HG03064 (cell line): ENCODE measurements at regions not wholly inside any gene's neighbourhood (a gene's known extent, or its start where the extent isn't known, plus 50 kb on each side); places are given as distances from the start of the nearest gene placed in this dataset.

Experiments
- ATAC-seq: cut with Tn5 transposase; IDR thresholded peaks from one replicate; pipeline ENCODE4 v1.9.1; 2021; ENCODE audit warnings: low read depth; ENCODE audit not compliant: unreplicated experiment

DNA sequence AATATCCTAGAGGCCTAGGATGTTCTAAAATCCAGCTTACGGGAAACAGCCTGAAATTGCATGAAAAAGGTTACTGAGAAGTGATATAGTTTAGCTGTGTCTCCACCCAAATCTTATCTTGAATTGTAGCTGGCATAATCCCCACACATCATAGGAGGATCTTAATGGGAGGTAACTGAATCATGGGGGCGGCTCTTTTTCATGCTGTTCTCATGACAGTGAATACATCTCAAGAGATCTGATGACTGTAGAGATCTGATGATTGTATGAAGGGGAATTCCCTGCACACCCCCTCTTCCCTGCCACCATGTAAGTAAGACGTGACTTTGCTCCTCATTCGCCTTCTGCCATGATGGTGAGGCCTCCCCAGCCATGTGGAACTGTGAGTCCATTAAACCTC lies 385.6 kb upstream of the ID2 start:
- ATAC-seq: no peak

DNA sequence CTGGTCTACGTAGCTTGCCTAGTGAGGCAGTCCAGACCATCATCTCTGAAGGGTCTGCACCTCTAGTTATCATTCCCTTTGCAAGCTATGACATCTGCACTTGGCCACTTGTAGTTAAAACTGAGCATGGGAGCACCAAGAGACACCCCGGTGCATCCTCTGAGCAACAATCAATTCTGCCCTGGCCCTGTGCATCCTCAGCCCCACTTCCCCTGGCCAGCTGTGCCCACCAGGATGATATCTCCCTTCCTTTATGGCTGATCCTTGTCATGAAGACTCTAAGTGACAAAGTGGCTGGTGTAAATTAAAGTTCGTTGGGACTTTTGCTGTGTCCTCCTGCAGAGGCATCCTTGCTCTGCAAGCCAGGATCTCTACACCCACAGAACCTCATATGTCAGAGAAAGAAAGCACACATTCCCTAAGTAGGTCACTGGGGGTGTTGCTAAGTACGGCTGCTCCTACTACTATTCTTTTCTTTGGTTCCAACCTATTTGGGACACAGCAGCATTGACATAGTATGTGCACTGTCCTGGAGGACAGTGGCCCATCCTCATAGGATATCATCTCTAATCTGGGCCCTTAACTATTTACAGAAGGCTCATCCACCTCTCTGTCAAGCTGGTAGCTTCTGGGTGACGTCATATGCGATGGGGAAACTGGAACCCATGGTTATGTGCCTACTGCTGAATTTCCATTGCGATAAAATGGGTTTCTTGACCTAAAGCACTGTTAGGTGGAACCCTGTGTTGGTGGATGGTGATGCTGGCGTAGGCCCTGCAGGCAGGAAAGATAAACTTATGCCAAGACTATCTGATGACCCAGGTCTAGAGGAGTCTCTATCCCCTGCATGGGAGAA lies 384.3 kb upstream of the ID2 start:
- ATAC-seq: no peak

DNA sequence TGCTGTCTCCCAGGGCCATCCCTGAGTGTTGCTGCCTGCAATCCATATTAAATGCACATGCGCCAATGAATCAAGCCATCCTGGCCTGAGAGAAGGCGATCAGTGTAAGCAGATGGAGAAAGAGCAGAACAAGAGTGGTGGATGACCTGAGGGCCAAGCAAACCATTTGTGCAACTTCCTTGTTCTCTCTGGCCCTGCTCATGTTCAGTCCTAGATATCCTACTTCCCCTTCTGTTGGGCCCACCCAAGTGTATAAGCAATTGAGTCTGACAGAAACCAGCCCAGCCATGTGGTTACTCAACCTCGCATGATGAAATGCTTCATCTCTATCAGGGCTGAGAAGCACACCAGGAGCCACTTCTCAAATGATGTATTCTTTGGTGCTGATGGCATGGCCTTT lies 383.1 kb upstream of the ID2 start:
- ATAC-seq: no peak

DNA sequence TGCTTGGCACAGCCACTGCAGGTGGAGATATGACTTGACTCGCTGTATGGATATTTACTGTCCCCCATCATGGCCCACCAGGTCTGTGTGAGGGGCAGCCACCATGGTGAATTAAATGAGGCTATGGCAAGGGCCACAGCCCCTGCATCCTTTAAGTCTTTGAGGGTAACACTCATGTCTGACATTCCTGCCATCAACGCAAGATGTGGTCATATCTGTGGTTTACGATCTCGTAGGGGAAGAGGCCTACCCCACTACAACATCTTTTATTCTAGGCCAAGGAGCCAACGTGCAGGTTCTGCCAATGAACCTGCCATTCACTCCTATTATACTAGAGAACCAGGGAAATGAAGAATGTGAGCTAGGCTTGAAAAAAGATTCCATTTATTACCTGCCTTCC lies 381.6 kb upstream of the ID2 start:
- no peak for ATAC-seq

DNA sequence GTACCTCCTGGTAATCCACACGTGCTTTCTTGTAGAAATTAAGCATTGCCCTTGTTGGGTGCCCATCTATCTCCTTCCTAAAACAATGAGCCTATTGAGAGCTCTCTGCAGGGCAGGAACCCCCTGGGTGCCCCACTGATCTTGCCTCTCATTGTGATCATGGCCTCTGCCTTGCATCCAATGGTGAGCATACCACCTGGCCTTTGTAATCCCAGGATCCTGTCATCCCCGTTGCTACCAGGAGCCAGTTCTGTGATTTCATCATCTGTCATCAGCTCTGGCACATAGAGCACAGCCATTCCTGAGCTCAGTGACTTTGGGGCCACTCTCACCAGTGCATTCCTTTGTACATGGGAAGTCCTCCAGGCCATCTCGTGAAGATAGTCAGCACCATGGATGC lies 381.0 kb upstream of the ID2 start:
- no peak for ATAC-seq

DNA sequence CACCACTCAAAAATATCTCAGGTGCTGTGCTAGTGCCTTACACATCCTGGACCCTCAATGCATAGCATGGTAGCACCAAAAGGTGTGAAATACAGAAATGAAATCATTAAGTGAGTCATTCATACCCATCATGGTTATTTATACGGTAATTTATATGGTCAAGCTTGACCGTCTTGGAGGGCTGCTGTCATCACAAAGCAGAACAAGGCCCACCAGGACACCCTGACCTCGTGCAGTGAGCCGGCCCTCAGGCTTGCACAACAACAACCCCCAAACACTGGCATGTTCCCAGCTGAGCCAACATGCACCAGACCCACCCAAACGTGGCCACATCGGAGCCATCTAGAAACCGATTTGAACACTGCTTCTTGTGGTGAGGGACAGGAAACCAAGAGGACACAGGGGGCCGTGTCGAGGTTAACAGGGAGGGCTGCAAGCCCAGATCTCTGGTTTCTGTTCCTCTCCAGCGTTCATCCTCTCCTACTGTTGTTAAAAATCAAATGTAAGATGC lies 378.5 kb upstream of the ID2 start:
- peak; percentile 69 for ATAC-seq

DNA sequence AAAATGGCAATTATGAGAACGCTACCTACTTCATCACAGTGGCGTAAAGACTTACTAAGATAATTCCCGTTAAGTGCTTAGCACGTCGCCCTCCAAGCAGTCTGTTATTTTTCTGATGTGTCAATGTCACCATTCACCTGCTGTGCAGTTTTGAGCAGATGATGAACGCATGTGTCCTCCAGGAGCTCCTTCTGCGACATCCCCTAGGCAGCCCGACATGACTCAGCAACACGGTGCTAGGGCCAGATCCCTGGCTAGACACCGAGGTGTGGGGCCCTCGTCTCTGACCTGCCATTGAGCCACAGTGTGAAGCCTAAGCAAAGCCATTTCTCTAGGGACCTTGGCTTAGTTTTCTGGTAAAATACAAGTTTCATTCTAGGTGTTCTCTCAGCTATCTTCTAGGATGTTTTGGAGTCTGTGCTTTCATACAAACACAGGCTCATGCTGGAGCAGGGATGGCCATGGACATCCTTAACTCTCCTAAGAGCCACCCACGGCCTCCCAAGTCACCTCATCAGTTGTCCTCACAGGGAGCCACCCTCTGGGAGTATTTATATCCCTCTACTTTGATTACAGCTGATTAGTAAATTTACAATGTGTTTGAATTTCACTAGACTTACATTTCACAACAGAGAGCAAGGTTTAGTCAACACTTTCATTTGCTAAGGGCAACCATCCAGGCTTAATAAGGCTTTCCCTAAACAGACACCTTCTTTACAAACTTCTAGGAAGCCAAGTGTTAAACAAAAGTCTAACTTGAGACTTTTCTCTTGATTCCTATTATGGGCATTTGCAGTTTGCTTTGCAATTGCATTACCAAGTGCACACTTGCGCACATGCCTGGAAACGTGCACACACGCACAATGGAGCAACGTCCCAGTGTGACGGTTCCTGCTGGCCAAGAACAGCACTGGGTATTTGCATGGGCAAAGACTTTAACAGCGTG lies 376.8 kb upstream of the ID2 start:
- no peak for ATAC-seq

DNA sequence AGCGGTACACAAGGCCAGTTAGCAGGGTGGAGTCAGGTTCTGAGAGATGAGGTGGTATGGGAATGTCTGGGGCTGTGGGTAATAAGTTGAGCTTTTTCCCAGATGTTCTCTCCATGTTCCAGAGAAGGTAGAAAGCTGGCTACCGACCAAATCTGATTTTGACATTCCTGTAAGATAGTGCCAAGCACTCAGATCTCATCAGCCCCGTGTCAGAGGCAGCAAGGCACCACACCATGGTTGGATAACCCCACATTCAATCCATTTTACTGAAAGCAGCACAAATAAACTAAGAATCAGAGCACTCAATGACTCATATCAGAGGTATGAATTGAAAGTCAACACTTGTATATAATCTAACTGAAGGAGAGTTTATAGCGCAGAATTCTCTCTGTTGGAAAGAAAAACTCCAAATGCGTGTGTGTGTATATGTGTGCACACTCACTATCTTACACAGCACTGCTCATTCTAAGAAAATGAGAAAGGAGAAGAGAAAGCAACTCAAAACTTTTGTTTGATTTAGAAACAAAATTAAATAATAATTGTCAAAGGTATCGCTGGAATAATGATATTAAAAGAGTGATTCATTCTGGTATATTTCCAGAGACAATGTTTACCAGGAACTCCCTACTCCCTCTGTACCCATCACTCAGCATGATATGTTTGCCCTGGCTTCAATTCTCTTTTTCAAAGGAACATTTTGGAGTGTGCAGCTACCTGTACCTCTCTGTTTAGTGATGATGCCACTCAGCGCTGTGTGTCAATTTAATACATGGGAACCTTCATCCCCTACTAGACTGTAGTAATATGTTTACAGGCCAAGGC lies 375.1 kb upstream of the ID2 start:
- no peak for ATAC-seq

DNA sequence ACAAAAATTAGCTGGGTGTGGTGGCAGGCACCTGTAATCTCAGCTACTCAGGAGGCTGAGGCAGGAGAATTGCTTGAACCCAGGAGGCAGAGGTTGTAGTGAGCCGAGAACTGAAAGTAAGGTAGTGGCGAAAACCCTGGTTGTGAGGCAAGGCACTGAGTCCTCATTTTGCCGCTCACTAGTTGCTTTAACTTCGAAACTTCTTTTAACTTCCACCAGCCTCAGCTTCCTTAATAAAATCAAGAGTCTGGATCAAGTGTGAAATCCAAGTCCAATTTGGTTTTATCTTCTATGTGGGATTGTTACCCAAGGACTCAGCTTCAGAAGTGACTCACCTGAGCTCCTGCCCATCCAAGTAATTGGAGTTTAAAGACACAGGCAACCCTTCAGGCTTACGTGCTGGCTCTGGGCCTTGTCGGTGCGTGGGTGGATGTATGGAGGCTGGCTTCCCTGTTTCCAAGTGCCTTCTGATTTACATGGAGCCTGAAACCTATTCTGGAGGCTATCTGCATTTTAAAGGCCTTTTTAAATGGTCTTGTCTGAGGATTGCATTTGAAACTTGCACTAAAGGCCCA lies 374.2 kb upstream of the ID2 start:
- no peak for ATAC-seq

DNA sequence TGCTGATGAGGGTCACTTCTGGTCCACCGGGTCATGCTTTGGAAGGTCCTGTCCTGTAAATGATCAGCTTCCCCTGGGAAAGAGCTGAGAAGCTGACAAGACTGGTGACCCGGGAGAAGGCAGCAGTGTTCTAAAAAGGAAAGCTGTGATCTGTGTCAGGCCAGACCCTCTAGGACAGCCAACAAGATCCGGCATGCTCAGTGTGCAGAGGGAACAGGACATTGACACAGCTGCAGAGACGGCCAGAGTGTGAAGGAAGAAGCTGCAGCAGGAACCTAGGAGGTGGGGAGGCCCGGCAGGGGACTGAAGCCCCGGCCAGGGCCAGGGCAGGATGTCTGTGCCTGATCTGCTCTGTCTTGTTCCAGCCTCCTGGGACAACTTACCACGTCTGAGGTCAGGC lies 372.7 kb upstream of the ID2 start:
- ATAC-seq: no peak

DNA sequence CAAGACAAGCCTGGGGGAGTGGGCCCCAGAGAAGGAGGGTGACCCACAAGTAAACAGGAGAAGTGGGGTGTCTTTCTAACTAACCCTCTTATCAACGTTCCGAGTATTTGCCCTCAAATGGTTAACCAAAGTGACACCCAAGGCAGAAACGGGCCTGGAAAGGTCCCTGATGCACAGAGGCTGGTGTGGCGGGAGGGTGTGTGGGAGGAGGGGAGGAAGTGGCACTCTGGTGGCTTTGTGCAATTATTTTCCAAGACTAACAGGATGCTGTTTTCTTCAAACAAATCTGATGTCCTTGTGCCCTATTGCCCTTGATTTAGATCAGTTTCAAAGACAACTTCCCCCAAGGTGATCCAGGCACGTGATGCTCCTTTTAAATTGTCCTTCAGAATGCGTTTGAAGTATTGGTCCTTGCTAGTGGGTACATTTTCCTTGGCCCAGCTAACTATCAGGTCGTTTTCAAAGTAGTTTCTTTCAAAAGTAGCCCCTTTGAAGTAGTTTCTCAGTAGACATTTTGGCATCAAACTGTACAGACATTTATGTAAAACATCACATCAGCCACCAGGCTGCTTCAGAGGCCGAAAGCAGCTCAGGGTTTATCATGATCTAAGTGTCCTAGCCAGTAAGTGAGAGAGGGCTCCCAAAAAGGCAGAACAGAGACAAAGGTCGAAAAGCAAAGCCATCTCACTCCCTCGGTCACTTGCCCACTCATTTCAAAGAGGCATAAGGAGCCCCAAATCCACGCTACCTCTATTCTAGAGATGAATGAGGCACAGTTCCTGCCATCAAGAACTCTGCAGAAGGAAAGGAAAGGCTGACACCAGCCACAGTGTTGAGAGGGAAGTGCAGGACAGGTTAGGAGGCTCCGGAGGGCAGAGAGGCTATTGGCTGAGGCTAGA lies 371.1 kb upstream of the ID2 start:
- no peak for ATAC-seq

DNA sequence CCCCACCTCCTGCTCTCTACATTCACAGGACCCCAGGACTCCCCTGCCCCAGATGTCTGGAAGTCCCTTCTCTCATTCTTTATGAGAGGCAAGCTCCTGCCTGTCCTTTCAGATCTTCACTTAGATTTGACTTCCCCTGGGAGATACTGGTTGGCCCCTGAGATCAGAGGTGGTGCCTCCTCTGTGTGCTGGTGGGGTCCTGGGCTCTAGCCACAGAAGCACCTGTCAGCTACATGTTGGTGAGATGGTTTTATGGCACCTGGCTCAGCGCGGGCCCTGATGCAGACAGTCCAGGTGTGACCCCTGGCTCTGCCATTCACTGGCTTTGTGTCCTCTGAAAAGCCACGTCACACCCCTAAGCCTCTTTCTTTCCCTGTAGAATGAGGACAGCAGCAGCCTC lies 369.6 kb upstream of the ID2 start:
- no peak for ATAC-seq

DNA sequence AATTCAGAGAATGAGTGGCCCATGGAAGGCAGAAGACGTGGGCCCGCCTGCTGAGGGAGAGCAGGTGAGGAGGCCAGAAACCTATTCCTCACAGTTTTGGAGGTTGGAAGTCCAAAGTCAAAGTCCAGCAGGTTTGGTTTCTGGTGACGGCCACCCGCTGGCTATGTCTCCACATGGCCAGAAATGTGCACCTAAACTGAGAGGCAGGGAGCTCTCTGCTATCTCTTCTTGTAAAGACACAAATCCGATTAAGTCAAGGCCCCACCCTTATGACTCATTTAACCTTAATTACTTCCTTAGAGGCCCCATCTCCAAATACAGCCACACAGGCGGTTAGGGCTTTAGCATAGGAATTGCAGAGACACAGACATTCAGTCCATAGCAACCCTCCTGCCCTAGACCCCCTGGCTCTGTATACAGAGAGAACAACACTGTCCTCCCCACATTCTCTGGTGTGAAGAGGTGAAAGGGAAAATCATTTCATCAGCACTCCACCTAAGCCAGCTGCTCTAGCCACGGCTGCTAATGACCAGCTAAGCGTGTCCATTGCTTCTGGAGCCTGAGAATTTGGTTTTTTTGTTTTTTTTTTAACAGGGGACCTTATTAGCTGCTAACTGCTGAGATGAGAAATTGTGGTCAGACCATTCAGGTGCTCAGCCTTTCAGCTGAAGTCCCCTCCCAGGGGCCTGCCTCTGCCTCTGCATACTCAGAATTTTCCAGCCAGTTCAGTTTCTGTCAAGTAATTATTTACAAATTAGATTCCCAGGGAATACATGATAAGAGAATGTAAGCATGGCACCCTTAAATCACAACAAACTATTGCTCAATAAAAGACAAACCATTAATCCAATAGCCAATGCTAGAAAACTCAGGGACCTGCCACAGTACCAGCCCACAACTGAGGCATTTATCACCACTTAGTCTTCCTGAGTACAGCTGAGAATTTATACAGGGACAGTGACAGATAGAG lies 368.7 kb upstream of the ID2 start:
- ATAC-seq: peak; percentile 90

DNA sequence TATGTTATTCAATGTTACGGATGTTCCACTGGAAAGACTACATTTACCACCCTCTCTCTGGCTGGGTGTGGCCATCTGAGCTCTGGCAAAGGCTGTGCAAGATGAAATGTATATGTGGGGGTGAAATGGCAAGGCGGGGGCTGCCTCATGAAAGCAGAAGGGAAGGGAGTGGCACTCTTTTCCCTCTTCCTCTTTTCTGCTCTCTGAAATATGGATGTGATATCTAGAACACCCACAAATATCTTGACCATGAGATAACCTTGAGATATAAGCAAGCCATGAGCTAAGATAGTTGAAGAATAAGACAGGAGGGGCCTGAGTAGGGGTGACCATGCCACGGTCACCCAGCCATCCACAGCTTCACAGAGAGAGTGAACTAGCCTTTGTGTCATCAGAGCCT lies 367.8 kb upstream of the ID2 start:
- no peak for ATAC-seq

DNA sequence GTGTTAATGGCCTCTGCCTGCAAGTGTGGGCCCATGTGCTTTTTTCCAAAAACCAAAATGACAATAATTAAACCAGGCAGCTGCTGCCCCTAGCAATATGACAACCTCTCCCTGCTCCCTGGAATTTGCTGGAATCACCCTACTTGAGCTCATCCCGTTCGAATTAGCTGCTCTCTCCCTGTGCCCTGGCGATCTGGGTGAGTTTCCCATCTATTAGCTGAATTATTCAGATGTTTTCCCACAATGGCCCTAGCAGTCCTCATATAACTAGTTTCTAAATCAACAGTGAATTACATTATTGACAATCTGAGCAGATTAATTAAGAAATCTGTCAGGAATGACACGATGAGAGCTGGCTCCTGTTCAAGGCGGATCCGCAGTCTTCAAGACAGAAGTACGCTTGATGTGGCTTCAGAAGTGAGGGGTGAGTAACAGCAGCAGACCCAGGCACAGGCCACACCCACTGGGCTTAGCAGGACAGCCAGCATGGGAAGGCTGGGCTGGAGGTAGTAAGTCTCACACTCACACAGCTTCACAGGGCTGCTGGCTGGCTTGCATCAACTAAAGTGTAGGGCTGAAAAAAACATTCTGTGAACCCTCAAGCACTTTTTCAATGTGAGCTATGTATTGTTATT lies 366.2 kb upstream of the ID2 start:
- ATAC-seq: no peak

DNA sequence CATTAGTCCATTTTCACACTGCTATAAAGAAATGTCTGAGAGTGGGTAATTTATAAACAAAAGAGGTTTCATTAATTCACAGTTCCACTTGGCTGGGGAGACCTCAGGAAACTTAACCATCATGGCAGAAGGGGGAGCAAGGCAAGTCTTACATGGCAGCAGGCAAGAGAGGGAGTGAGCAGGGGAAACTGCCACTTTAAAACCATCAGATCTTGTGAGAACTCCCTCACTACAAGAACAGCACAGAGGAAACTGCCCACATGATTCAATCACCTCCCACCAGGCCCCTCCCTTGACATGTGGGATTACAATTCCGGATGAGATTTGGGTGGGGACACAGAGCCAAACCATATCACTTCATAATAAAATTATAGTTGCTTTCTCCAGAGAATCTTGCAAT lies 365.5 kb upstream of the ID2 start:
- ATAC-seq: no peak

DNA sequence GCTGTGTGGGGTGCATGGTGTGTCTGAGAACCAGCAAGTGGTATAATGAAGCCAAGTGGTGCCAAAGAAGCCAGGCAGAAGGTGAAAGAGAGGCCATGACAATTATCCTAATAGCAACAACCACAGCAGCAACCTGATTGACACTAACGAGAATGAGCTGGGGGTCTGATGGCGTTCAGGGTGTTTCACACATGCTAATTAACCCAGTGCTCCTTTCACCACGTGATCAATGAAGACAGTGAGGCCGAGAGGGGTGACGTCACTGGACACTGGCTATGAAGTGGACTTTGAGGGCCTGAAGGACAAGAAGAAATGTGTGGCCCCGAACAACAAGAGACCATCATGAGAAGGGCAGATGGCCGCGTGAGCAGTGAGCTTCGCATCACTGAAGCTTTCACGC lies 364.4 kb upstream of the ID2 start:
- no peak for ATAC-seq

DNA sequence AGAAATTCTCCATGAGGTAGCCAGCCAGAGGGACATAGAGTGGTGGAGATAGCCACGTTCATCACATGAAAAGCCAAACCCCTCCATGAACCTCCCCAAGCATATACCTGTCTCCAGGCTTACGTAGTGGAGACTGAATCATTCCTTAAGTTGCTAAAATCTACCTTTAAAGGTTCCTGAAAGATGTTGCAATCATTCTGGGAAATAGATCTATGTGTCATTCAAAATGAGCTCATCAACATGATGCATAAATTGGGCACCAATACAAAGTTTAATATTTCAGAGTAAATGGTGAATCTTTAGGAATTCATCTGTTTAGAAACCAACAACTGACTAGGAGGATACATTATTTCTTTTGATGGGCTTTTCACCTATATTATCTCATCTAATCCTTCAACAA lies 362.6 kb upstream of the ID2 start:
- ATAC-seq: no peak
